NCI-H1105 (cell line): ENCODE measurements at regions not wholly inside any gene's neighbourhood (a gene's known extent, or its start where the extent isn't known, plus 50 kb on each side); places are given as distances from the start of the nearest gene placed in this dataset.

Experiments used
- DNase-seq: peaks from one replicate; lab custom pipeline; 2025; lab: John Stamatoyannopoulos, UW

DNA sequence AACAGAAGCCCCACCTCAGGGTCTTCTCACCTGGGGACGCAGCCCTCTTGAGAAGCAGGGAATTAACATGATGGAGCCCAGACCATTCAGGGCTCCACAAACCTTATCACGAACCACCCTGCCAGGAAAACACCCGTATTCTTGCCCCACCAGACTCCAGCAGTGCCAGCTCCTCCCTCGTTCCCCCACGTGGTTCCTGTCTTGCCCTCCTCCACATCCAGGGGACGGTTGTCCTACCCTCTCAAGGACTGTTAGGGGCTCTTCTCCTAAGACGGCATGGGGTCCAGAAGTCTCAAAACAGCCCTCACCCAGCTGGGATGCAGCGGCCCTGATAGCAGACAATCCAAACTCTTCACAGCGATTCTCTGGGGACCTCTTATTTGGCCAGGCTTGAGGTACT lies 372.2 kb upstream of the HS6ST1 start:
- DNase-seq: no peak

- DNase-seq: no peak
Measured at GRCh38 chr2:128691526-128691925, 372.9 kb upstream of the HS6ST1 start.

DNA sequence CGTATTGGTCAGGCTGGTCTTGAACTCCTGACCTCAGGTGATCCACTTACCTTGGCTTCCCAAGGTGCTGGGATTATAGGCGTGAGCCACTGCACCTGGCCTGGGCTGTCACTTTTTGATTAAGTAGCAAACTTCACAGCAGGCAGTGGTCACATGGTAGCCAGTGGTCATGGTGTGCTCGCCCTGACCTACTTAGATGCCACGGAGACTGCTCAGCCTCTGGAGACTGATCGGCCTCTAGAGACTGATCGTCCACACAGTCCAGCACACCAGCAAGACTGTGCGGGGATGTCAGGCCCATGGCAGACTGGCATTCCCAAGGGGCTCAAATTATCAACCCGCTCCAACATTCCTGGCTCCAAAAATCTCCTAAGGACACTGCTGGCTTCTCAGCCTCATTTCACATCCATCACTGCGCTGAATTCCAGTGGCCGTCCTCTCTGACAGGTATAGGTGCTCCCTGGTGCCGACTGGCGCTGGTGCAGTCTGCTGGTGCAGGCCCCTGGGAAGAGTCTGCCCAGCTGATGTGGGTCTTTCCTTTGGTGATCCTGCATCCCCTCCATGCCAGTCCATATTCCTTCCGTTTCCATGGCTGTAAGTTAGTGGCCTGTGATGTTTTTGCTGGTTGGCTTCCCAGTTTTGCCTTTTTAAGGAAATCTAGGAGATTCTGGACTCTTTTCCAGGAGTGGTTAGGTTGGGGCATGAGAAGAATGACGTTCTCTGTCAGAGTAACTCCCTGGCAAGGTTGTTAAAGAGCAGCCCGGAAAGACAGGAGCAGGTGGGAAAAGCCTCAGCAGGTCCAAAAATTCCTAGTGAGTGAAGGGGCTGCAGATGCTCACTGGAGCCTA lies 374.5 kb upstream of the HS6ST1 start:
- no peak for DNase-seq

GRCh38 chr2:128693743-128694029 lies 375.0 kb upstream of the HS6ST1 start:
- no peak for DNase-seq

GRCh38 chr2:128695646-128696220 lies 377.1 kb upstream of the HS6ST1 start:
- no peak for DNase-seq

GRCh38 chr2:128696421-128696820 lies 377.8 kb upstream of the HS6ST1 start:
- no peak for DNase-seq

DNA sequence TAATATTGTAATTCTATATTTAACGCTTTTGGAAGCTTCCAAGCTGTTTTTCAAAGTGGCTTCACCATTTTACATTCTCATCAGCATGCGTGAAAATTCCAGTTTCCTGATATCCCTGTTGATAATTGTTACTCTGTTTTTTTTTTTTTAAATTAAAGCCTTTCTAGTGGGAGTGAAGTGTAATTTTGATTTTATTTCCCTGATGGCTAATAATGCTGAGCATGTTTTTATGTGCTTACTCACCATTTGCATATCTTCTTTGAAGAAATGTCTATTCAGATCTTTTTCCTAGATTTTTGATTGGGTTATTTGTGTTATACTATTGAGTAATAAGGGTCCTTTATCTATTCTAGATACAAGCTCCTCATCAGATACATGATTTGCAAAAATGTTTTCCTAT lies 382.8 kb upstream of the HS6ST1 start:
- DNase-seq: no peak

DNA sequence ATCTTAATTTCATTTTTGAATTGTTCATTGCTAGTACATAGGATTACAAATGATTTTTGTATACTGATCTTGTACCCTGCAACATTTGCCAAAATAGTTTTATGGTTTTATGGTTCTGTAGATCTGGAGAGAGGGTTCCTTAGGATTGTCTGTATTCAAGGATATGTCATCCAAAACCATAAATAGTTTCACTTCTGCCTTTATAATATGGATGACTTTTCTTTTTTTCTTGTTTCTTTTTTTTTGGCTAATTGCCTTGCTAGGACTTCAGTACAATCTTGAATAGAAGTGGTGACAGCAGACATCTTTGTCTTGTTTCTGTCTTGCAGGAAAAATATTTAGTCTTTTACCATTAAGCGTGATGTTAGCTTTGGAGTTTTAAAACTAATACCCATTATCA lies 383.9 kb upstream of the HS6ST1 start:
- DNase-seq: no peak

- DNase-seq: no peak
Measured at GRCh38 chr2:128708106-128708816, 389.6 kb upstream of the HS6ST1 start.

GRCh38 chr2:128710242-128710641 lies 391.6 kb upstream of the HS6ST1 start:
- no peak for DNase-seq

GRCh38 chr2:128710729-128711128 lies 392.1 kb upstream of the HS6ST1 start:
- DNase-seq: no peak

- DNase-seq: no peak
Measured at GRCh38 chr2:128714285-128714684, 395.6 kb upstream of the HS6ST1 start.

- no peak for DNase-seq
Measured at GRCh38 chr2:128714851-128715312, 396.2 kb upstream of the HS6ST1 start.

- DNase-seq: no peak
Measured at GRCh38 chr2:128715360-128715759, 396.7 kb upstream of the HS6ST1 start.

- no peak for DNase-seq
Measured at GRCh38 chr2:128716299-128716721, 397.6 kb upstream of the HS6ST1 start.

- DNase-seq: no peak
Measured at GRCh38 chr2:128717758-128718710, 399.4 kb upstream of the HS6ST1 start.

DNA sequence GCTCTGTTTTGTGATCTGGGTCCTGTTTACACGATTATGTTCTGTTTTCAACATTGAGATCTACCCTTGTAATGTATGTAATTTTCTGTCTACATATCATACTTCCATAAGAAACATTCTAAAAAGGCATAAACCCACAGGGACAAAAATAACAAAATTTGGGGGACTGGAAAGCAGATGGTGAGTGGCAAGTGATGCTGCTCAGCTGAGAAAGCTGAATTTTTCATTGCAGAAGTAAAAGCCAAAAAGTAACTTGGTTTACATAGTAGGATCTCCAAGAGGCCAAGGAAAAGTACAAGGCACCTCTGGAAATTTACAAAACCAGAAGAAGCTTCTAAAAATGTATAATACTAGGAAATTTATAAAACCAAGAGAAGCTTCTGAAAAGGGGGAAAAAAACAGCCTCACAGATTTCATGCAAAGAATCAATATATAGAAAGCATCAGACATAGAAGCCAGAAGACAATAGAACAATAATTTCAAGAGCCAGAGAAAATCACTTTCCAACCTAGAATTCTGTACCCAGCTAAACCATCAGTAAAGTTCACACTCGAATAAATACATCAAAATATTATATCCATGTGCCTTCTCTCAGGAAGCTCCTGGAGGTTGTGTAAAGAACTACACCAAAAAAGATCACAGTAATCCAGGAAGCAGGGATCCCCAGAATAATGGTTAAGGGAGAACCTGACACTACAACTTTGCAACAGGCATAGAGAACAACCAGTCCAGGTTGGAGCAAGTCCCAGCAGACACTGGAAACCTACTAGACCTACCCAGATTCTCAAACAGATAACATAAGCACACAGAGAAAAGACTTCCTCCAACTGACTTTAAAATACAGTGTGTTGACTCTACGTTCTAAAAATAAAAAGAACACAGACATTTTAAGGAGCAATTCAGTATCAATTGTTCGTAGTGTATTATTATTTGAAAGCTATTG lies 401.7 kb upstream of the HS6ST1 start:
- DNase-seq: no peak

DNA sequence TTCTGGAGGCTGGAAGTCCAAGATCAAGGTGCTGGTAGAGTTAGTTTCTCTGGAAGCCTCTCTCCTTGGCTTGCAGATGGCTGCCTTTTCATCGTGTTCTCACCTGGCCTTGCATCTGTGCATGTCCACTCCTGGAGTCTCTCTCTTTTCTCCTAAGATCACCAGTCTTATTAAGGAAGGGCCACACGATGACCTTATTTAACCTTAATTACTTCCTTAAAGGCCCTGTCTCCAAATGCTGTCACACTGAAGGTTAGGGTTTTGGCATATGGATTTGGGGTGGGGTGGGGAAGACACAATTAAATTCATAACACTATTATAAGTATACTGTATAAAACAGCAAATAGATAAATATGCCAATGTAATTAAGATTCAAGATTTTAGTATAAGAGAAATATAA lies 402.4 kb upstream of the HS6ST1 start:
- no peak for DNase-seq

DNA sequence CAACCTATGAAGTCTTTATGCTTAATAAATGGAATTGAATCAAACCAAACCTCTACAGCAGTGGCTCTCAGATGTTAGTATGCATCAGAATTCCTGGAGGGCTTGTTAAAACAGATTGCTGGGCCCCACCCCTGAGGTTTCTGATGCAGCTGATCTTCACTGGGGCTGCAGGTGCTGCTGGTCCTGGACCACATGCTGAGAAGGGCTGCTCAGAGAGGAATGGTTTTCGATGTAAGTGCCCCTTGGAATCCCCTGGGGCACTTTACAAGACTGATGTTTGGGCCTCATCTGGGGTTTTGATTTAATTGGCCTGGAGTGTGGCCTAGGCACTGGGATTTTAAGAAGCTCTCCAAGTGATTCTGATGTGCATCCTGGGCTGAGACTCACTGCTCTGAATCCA lies 403.8 kb upstream of the HS6ST1 start:
- no peak for DNase-seq

GRCh38 chr2:128724547-128724946 lies 405.9 kb upstream of the HS6ST1 start:
- DNase-seq: no peak

GRCh38 chr2:128724972-128725371 lies 406.3 kb upstream of the HS6ST1 start:
- DNase-seq: no peak
